Glutamatergic neuron (in vitro differentiated cells): ENCODE measurements at regions not wholly inside any gene's neighbourhood (a gene's known extent, or its start where the extent isn't known, plus 50 kb on each side); places are given as distances from the start of the nearest gene placed in this dataset.
A peak's percentile ranks its signal among the peaks of the same experiment; 100 is the strongest.

Source experiments
- DNase-seq: peaks from one replicate; pipeline ENCODE4 v3.0.0; 2022
- H3K27ac Mint-ChIP-seq: one replicate; pipeline ENCODE4 v1.8.0; 2020; ENCODE audit warnings: mild to moderate bottlenecking, mixed read lengths, inconsistent platforms; ENCODE audit not compliant: unreplicated experiment
- H3K27me3 Mint-ChIP-seq: one replicate; pipeline ENCODE4 v1.8.0; 2020; ENCODE audit warnings: mild to moderate bottlenecking, moderate library complexity, mixed read lengths, inconsistent platforms; ENCODE audit not compliant: unreplicated experiment
- H3K36me3 Mint-ChIP-seq: one replicate; pipeline ENCODE4 v1.8.0; 2020; ENCODE audit warnings: mild to moderate bottlenecking, mixed read lengths, inconsistent platforms; ENCODE audit not compliant: unreplicated experiment
- H3K4me1 Mint-ChIP-seq: one replicate; pipeline ENCODE4 v1.8.0; 2020; ENCODE audit warnings: mild to moderate bottlenecking, low read depth, mixed read lengths, inconsistent platforms; ENCODE audit not compliant: unreplicated experiment
- H3K4me3 Mint-ChIP-seq: one replicate; pipeline ENCODE4 v1.8.0; 2020; ENCODE audit warnings: mild to moderate bottlenecking, mixed read lengths, inconsistent platforms; ENCODE audit not compliant: unreplicated experiment
- H3K9me3 Mint-ChIP-seq: one replicate; pipeline ENCODE4 v1.8.0; 2020; ENCODE audit warnings: mild to moderate bottlenecking, moderate library complexity, mixed read lengths, inconsistent platforms; ENCODE audit not compliant: unreplicated experiment
- TF ChIP-seq, protein P1 (sequence below): fragments of 200-600 bp; sonication (generic); IDR thresholded peaks from one replicate; pipeline ENCODE4 v1.5.0; 2021; ENCODE audit not compliant: partially characterized antibody, unreplicated experiment

DNA sequence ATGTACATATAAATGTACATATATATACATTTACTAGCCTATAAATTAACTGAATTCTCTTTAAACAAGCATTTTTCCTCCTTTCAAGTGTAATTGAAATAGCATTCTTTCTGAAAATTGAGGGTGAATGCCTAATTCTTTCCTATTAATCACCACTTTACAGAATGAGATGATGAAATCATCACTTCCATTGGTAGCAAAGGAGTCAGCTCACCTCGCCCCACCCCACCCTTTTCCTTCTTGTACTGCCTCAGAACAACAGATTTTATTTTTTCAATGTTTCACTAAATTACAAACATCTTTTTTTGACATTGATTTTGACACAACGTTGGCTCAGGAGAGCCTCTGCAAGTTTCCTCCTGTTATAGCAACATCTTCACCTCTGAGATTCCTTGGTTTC lies 181.9 kb upstream of the CDH7 start:
- Mint-ChIP-seq H3K4me1 (no peaks in the 10 kb centered on the region), H3K9me3 (no peaks in the 10 kb centered on the region), H3K27ac (no peak overlapping the region), H3K4me3 (no peak overlapping the region), H3K27me3 (no peaks in the 10 kb centered on the region), H3K36me3 (no peaks in the 10 kb centered on the region)
- TF ChIP-seq, protein P1, sequence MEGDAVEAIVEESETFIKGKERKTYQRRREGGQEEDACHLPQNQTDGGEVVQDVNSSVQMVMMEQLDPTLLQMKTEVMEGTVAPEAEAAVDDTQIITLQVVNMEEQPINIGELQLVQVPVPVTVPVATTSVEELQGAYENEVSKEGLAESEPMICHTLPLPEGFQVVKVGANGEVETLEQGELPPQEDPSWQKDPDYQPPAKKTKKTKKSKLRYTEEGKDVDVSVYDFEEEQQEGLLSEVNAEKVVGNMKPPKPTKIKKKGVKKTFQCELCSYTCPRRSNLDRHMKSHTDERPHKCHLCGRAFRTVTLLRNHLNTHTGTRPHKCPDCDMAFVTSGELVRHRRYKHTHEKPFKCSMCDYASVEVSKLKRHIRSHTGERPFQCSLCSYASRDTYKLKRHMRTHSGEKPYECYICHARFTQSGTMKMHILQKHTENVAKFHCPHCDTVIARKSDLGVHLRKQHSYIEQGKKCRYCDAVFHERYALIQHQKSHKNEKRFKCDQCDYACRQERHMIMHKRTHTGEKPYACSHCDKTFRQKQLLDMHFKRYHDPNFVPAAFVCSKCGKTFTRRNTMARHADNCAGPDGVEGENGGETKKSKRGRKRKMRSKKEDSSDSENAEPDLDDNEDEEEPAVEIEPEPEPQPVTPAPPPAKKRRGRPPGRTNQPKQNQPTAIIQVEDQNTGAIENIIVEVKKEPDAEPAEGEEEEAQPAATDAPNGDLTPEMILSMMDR: no peak
- no peak for DNase-seq

DNA sequence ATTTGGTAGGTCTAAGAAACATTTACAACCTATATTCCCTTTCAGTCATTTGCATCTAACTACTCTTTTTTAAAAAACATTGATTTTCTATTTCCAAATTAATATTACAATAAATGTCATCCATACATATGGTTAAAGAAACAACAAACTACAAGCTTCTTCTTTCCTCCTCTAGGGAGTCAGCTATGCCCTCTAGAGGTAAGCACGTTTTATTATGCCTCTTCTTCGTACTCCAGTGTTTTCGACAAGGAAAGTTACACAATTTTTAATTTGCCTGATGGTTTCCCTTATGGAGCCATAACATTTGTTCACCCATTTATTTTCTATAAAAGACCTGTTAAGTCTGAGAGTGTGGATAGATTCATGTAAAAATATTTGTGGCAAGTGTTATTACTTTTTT lies 183.4 kb upstream of the CDH7 start:
- no peaks in the 10 kb centered on the region for H3K27me3 Mint-ChIP-seq
- no peaks in the 10 kb centered on the region for H3K9me3 Mint-ChIP-seq
- no peaks in the 10 kb centered on the region for H3K4me1 Mint-ChIP-seq
- no peaks in the 10 kb centered on the region for H3K36me3 Mint-ChIP-seq
- no peak for DNase-seq
- no peak overlapping the region for H3K27ac Mint-ChIP-seq
- H3K4me3 Mint-ChIP-seq: no peak overlapping the region
- TF ChIP-seq, protein P1: peak; percentile 33

DNA sequence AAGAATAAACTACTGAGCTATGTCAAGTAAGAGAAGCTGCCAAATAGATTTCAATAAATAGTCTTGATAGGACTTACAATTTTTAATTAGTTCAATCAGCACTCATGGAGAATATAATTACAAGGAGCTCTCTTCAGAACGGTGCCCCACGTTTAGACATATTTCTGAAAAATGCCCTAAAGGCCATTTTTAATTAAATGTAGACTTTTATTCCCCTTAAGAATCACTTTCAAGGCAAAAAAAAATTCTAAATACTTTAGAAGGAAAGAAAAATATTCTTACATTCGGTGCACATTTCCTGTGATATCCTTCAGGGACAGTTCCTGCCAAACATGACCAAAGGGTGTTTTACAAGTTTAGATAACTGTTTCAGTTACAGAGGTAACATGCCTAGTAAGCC lies 202.5 kb upstream of the CDH7 start:
- Mint-ChIP-seq H3K9me3 (peaks cover 1% of the 10 kb centered on the region), H3K4me3 (no peak overlapping the region), H3K27ac (no peak overlapping the region), H3K4me1 (peaks cover 14% of the 10 kb centered on the region), H3K36me3 (no peaks in the 10 kb centered on the region), H3K27me3 (peaks cover 3% of the 10 kb centered on the region)
- TF ChIP-seq, protein P1: no peak
- DNase-seq: no peak

DNA sequence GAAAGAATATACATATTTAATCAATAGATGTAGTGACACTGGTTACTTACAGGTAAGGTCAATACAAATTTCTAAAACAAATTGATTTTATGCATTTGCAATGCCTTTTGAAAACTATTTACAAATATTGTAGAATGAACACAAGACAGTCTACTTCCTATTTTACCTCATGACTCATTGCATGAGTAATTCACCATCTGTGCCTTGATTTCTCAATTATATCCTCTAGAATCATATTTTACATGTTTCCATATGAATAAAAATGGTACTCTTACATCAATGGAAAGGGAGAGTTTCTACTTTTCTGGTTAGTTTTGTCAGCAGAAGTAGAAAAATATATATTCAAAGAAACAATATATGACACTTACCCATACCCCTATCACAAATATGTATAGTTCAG lies 203.8 kb upstream of the CDH7 start:
- peaks cover 3% of the 10 kb centered on the region for H3K27me3 Mint-ChIP-seq
- H3K27ac Mint-ChIP-seq: no peak overlapping the region
- H3K9me3 Mint-ChIP-seq: peaks cover 1% of the 10 kb centered on the region
- H3K4me3 Mint-ChIP-seq: no peak overlapping the region
- no peak for DNase-seq
- H3K36me3 Mint-ChIP-seq: no peaks in the 10 kb centered on the region
- peaks cover 12% of the 10 kb centered on the region for H3K4me1 Mint-ChIP-seq
- TF ChIP-seq, protein P1: no peak

DNA sequence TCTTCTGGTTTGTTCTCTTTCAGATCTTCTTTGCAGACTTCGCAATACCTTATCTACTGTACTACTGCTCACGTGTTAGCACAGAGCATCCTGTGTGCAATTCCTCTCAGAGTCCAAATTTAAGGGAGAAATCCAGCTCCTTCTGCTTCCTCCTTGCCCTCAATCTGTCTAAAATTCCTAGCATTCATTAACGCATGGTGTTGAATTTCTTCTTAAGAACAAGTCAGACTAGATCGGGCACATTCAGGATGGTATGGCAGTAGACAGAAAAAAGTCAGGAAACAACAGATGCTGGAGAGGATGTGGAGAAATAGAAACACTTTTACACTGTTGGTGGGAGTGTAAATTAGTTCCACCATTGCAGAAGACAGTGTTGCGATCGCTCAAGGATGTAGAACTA lies 206.1 kb upstream of the CDH7 start:
- peaks cover 3% of the 10 kb centered on the region for H3K27me3 Mint-ChIP-seq
- H3K4me3 Mint-ChIP-seq: no peak overlapping the region
- no peaks in the 10 kb centered on the region for H3K36me3 Mint-ChIP-seq
- TF ChIP-seq, protein P1: no peak
- DNase-seq: no peak
- peaks cover 12% of the 10 kb centered on the region for H3K4me1 Mint-ChIP-seq
- H3K27ac Mint-ChIP-seq: no peak overlapping the region
- H3K9me3 Mint-ChIP-seq: peaks cover 1% of the 10 kb centered on the region
